Mammary epithelial cell (primary cell): ENCODE measurements at regions not wholly inside any gene's neighbourhood (a gene's known extent, or its start where the extent isn't known, plus 50 kb on each side); places are given as distances from the start of the nearest gene placed in this dataset.
A peak's percentile ranks its signal among the peaks of the same experiment; 100 is the strongest.

Experiments used
- CTCF ChIP-seq, 2 donors: IDR thresholded peaks in 1 of 2; conservative IDR thresholded peaks in 1 of 2; 2 replicates each; pipeline ENCODE4 v1.5.1; 2011 to 2012; ENCODE audit warnings: inconsistent platforms in 2 of 2, low read length in 2 of 2, mild to moderate bottlenecking in 2 of 2, control low read depth in 1 of 2, low read depth in 1 of 2; ENCODE audit not compliant: insufficient read depth in 1 of 2; ENCODE audit errors: extremely low read depth in 1 of 2
- EZH2 ChIP-seq: IDR thresholded peaks from 2 replicates; pipeline ENCODE4 v1.6.1; 2012; ENCODE audit warnings: low read length, inconsistent platforms, borderline replicate concordance

- peak; percentile 12 to 52 for TF ChIP-seq CTCF (conservative IDR thresholded peaks at IDR 0.05 in 1 of 2, IDR thresholded peaks at IDR 0.05 in 1 of 2; ENCODE audit: extremely low read depth in 1 of 2, insufficient read depth in 1 of 2, low read depth in 1 of 2, low read length in 2 of 2)
- TF ChIP-seq EZH2: no peak
Observed at GRCh38 chr12:92502417-92503028, 200.3 kb upstream of the PLEKHG7 start.
